ENCODE measurements at regions not wholly inside any gene's neighbourhood (a gene's known extent, or its start where the extent isn't known, plus 50 kb on each side); places are given as distances from the start of the nearest gene placed in this dataset.

- no peak for TF ChIP-seq GATA2 (IDR thresholded peaks at IDR 0.05; ENCODE audit: low read depth, low read length)
- TF ChIP-seq GATA3 (IDR thresholded peaks at IDR 0.05; ENCODE audit: low read depth, low read length) = no peak
Observed at GRCh38 chr12:126346087-126346486, 1280.9 kb downstream of the AACS start.

Measured in SH-SY5Y (cell line).